Panc1 (cell line): ENCODE measurements at regions not wholly inside any gene's neighbourhood (a gene's known extent, or its start where the extent isn't known, plus 50 kb on each side); places are given as distances from the start of the nearest gene placed in this dataset.

ENCODE experiments used
- POLR2AphosphoS5 ChIP-seq: IDR thresholded peaks from 2 replicates; pipeline ENCODE4 v1.6.1; 2012; ENCODE audit warnings: mild to moderate bottlenecking, low read depth, low read length, moderate library complexity
- SIN3A ChIP-seq: IDR thresholded peaks from 2 replicates; pipeline ENCODE4 v1.6.1; 2012; ENCODE audit warnings: low read depth, mild to moderate bottlenecking, low read length, moderate library complexity, borderline replicate concordance; ENCODE audit not compliant: insufficient read depth
- TCF7L2 ChIP-seq: IDR thresholded peaks from 2 replicates; pipeline ENCODE4 v1.6.1; 2011; ENCODE audit warnings: mild to moderate bottlenecking, low read depth, low read length, inconsistent platforms
- TF ChIP-seq, protein P1 (sequence below): fragments of 450-650 bp; IDR thresholded peaks from 2 replicates; pipeline ENCODE4 v1.5.1; 2017; ENCODE audit warnings: mild to moderate bottlenecking

DNA sequence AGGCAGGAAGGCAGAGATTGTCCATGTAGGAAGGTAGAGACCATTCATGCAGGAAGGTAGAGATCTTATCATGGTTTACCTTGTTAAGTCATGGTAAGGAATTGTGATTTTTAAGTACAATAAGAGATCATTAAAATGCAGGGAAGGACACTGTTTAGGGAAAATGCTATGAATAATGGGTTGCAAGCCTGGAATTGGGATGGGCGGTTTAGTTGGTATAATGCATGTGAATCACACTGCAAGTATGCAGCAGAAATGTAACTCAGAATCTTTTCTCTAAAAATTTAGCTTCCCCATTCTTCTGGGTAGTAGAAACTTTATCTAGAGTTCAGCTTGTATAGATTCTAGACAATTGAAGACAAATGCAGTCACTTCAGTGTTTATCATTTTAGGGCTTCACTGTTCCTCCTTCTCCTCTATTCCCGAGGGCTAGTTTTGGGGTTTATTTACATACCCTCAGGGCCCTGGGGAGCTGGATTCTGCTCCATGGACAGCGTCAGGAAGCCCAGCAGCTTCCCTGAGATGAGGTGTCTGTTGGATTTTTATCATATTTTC is 212.0 kb downstream of the SREK1 start:
- TF ChIP-seq POLR2AphosphoS5 = no peak
- TF ChIP-seq TCF7L2 = no peak
- TF ChIP-seq, protein P1, sequence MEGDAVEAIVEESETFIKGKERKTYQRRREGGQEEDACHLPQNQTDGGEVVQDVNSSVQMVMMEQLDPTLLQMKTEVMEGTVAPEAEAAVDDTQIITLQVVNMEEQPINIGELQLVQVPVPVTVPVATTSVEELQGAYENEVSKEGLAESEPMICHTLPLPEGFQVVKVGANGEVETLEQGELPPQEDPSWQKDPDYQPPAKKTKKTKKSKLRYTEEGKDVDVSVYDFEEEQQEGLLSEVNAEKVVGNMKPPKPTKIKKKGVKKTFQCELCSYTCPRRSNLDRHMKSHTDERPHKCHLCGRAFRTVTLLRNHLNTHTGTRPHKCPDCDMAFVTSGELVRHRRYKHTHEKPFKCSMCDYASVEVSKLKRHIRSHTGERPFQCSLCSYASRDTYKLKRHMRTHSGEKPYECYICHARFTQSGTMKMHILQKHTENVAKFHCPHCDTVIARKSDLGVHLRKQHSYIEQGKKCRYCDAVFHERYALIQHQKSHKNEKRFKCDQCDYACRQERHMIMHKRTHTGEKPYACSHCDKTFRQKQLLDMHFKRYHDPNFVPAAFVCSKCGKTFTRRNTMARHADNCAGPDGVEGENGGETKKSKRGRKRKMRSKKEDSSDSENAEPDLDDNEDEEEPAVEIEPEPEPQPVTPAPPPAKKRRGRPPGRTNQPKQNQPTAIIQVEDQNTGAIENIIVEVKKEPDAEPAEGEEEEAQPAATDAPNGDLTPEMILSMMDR = no peak
- no peak for TF ChIP-seq SIN3A
